HT-29 (cell line): ENCODE measurements at regions not wholly inside any gene's neighbourhood (a gene's known extent, or its start where the extent isn't known, plus 50 kb on each side); places are given as distances from the start of the nearest gene placed in this dataset.
A peak's percentile ranks its signal among the peaks of the same experiment; 100 is the strongest.
"Not testable (repeated sequence)": the region's sequence is repeated elsewhere in the genome, so short reads cannot be mapped to it uniquely, and the experiment has no call there.

Experiments
- DNase-seq: peaks from one replicate; pipeline ENCODE4 v3.0.0-alpha.2; 2015; ENCODE audit warnings: low spot score

DNA sequence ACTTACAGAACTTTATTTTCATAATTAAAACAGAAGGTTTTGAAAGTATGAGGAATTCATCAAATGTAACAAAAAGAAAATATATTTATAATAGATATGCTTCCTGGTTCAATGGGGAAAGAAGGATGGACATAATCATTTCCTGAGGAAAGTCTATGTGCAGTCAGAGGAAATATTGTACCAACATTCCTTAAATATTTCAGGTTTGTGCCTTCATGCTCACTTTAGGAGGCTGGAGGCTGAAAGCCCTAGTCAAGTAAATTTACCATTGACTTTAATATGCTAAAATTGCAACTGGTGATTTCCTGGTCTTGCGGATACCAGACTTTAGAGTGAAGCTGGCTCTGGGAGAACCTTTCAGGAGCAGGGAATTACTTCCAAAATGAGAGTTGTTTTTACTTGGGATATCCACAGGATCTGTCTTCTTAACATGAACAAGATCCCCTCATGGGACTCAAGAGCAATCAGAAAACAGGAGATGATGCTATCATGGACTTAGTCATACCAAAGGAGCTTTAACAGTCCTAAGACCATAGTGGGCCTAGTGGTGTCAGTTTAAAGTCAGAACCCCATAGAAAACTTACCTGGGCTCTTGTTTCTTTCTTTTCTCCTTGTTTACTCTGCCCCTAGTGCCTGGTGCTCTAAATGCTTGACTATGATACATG is 762.8 kb upstream of the GRAMD2B start:
- DNase-seq, result no peak

DNA sequence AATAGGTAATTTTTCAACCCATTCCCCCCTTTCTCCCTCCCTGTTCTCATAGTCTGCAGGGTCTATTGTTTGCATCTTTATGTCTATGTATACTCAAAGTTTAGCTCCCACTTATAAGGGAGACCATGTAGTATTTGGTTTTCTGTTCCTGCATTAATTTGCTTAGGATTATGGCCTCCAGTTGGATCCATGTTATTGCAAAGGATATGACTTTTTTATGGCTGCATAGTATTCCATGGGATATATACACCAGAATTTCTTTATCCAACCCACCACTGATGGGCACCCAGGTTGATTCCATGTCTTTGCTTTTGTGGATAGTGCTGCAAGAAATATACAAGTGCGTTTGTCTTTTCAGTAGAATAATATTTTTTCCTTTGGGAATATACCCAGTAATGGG is 761.6 kb upstream of the GRAMD2B start:
- DNase-seq, result no peak

DNA sequence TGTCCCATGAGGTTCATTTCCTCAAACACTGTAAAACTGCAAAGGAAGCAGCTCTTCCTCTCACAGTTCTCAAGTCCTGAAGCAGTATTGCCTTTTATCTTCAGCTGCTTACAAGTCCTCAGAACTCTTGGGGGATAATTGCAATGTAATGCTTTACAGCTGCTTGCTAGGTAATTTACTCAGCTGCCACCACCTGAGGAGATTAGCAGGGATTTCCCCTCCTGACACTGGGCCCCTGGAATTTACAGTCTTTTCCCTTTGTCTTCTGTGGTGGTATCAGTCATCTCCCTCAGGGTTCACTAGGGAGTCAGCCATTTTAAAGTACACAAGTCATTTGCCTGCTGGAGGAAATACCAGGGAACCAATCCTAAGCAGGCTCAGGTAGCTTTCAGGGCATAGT is 754.3 kb upstream of the GRAMD2B start:
- no peak for DNase-seq

DNA sequence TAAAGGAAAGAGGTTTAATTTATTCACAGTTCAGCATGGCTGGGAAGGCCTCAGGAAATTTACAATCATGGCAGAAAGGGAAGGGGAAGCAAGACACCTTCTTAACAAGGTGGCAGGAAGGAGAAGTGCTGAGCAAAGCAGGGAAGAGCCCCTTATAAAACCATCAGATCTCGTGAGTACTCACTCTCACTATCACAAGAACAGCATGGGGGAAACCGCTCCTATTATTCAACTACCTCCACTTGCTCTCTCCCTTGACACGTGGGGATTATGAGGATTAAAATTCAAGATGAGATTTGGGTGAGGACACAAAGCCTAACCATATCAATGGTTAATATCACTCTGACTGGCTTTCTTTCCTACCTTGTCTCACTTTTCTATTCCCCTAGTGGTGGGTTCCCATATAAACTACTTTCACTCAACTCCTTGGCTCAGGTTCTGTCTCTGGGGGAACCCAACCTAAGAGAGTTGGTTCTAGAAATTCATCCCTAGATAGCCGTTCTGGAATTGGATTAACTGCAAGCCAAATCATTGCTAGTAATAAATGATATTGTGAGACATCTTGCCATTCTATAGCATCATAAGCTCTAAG is 749.8 kb upstream of the GRAMD2B start:
- DNase-seq, result no peak

- no peak for DNase-seq
Measured at GRCh38 chr5:125679522-125679921, 743.7 kb upstream of the GRAMD2B start.

- DNase-seq, result no peak
Measured at GRCh38 chr5:125683669-125684068, 739.5 kb upstream of the GRAMD2B start.

- no peak for DNase-seq
Measured at GRCh38 chr5:125685771-125686170, 737.4 kb upstream of the GRAMD2B start.

GRCh38 chr5:125691738-125692530 is 731.3 kb upstream of the GRAMD2B start:
- DNase-seq, result not testable (repeated sequence)

- no peak for DNase-seq
Measured at GRCh38 chr5:125695996-125696655, 727.1 kb upstream of the GRAMD2B start.

DNA sequence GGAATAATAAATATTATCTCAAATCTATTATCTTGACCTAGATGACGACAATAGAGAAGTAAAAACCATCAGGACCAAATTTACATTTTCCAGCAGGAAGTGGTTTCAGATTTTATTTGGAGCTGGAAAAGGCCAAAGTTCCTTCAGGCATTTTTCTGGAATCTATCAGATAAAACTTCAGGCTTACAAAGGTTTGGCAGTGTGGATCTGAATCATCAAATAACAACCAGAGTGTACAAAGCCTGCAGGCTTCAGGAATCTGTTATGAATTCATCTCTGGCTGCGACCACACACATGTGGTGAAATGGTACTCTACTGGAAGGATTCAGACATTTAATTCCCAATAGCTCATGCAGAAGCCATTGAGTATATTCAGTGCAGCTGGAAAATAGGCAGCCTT is 726.4 kb upstream of the GRAMD2B start:
- peak; percentile 34 for DNase-seq

DNA sequence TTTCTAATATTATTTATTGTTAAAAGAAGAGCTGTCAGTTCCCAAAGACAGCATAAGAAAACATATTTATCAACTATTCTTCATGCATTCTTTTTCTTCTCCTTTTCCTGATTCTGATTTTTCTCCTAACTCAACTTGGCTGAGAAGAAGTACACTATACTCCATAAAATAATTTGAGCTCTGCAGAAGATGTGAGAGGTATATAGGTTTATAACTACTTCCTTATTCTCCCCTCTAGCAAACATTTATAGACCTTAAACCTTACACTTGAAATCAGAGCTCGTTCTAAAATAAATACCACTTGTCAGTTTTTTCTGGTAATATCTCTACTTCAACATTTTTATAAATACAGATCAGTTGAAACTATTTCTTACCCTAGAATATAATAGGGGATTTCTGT is 724.8 kb upstream of the GRAMD2B start:
- no peak for DNase-seq

DNA sequence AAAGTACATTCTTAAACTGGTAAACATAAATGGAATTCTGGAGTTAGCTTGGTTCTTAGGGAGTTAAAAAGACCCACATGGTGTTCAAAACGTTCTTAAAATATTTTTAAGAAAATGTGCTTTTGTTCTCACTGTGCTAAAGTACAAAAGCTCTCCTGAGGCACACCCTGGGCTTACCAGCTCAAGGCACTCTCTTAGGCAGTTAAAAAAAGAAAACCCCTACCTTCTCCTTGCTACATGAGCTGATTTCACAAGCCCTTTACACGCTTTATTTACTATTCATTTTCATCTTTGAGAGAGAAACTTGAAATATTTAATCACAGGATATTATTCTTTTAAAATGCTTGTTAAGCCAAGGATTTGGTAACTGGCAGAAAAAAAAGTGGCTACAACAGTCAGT is 723.3 kb upstream of the GRAMD2B start:
- no peak for DNase-seq

DNA sequence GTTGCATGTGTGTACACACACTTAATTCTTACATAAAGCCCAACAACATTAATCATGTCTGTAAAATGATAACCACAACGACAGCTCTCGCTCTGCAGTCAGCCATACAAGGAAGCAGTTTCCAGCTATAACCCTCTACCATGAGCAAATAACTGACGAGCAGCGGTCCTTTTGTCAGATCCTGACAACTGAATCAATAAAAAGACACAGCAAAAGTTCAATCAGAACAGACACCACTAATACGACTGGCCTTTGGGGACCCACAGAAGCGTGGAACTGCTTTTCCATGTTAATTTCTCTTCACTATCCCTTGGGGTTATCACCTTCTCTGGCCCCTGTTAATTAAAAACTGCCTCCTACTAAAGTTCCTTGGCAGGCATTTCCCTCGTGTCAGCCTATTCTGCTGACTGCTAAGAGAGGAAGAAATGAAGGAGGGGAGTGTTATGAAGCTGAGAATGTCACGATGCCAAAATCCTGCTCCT is 722.8 kb upstream of the GRAMD2B start:
- DNase-seq, result peak; percentile 76

- no peak for DNase-seq
Measured at GRCh38 chr5:125703616-125704015, 719.6 kb upstream of the GRAMD2B start.

DNA sequence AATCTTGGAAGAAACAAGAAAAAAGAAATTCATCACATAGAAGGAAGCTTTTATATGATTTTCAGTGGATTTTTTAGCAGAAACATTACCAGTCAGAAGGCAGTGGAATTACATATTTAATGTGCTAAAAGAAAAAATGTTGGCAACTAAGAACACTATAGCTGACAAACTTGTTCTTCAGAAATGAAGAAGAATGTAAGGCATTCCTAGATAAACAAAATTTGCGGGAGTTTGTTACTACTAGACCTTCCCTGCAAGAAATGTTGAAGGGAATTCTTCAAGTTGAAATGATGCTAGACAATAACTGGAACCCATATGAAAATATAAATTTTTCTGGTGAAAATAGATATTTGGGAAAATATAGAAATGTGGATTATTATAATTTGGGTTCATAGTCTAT is 718.3 kb upstream of the GRAMD2B start:
- no peak for DNase-seq

DNA sequence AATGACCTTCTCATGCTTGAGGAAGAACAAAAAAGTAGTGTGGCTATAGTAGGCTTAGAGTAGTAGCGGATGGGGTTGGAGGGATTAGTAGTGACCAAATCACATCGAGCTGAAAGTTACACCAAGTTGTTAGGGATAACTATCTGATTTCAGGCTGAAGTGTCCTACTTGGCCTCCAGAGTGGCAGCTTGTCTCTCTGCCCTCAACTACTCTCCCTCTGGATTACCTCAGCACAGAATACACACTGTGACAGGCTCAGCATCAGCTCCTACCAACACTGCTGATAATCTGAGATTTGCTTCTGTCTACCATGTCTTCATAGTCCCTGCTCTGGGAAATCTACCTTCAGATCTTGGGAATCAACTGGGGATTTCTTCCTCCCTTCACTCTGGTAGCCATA is 714.6 kb upstream of the GRAMD2B start:
- DNase-seq, result no peak

DNA sequence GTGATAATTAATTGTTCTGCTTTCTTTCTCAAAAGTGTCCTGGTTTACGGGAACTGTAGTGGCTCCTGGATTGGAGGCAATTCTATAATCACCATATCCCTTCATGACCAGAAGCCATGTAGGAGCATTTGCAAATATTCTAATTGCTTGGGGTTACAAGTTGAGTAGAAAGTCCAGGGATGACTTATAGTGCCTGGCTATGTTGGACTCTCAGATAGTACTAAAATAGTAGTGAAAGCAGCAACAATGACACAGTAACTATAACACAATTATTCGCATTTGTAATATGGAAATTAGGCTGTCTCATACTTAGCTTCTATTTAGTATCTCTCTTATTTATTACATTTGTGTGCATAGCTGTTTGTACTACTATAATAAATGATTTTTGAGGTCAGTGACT is 712.5 kb upstream of the GRAMD2B start:
- no peak for DNase-seq

- no peak for DNase-seq
Measured at GRCh38 chr5:125712397-125712796, 710.8 kb upstream of the GRAMD2B start.

GRCh38 chr5:125713109-125713805 is 710.0 kb upstream of the GRAMD2B start:
- DNase-seq, result no peak

DNA sequence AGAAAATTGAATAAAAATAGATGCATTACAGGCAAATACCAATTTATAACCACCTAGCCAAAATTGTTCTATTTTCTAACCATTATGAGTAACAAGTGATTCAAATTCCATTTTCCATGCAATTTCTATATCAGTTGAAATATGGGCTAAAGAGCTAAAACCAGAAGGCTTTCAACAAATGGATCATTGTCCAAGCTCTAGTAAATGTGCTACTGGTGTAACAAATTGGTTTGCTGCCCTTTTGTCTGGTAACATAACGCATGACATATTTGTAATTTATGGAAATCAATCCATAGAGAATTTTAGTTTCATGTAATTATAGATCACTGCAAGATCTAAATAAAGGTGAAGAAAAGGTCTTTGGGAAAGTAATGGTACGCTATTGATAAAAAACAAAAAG is 708.0 kb upstream of the GRAMD2B start:
- DNase-seq, result no peak

- no peak for DNase-seq
Measured at GRCh38 chr5:125717209-125717608, 706.0 kb upstream of the GRAMD2B start.
